ELF-1 (cell line): ENCODE measurements at regions not wholly inside any gene's neighbourhood (a gene's known extent, or its start where the extent isn't known, plus 50 kb on each side); places are given as distances from the start of the nearest gene placed in this dataset.
A peak's percentile ranks its signal among the peaks of the same experiment; 100 is the strongest.

ENCODE experiments used
- DNase-seq: peaks from one replicate; pipeline ENCODE4 v3.0.0-alpha.2; 2016; ENCODE audit warnings: low read depth, low spot score

- DNase-seq: no peak
Observed at GRCh38 chr6:26215585-26216358, 128.5 kb downstream of the HFE start.

- no peak for DNase-seq
Observed at GRCh38 chr6:26216359-26216885, 129.2 kb downstream of the HFE start.

DNA sequence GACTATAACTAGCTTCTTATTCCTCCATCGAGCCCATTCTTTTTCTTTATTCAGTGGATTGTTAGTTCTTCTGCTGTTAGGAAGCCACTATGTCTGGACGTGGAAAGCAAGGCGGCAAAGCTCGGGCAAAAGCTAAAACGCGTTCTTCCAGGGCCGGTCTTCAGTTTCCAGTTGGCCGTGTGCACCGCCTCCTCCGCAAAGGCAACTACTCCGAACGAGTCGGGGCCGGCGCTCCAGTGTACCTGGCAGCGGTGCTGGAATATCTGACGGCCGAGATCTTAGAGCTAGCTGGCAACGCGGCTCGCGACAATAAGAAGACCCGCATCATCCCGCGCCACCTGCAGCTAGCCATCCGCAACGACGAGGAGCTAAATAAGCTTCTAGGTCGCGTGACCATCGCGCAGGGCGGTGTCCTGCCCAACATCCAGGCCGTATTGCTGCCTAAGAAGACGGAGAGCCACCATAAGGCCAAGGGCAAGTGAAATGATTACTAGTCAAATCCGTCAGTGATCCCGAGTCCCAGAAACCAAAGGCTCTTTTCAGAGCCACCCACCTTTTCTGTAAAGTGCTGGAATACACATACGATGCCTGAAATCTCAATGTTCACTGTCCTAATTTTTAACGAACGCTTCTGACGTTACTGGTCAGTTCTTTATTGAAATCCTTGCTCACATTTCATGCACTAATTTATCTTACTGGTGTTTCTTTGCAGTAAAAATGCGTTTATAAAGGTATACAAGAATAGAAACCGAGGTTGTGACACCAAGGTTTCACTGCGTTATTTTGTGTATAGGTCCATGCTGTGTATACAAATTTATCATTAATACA is 129.9 kb downstream of the HFE start:
- DNase-seq: peak; percentile 96

DNA sequence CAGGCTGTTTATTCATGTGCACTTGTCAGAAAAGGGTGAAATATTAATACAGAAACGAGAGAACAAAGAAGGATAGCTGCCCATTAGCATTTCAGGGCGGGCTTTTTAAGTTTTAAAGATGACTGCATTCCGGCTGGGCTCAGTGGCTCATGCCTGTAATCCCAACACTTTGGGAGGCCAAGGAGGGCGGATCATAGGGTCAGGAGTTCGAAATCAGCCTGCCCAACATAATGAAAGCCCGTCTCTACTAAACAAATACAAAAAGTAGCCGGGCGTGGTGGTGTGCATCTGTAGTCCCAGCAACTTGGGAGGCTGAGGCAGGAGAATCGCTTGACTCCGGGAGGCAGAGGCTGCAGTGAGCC is 130.5 kb downstream of the HFE start:
- peak; percentile 89 for DNase-seq

GRCh38 chr6:26218824-26219223 is 131.6 kb downstream of the HFE start:
- peak; percentile 47 for DNase-seq

- DNase-seq: no peak
Observed at GRCh38 chr6:26220145-26220970, 133.1 kb downstream of the HFE start.

- no peak for DNase-seq
Observed at GRCh38 chr6:26221186-26221585, 134.0 kb downstream of the HFE start.

GRCh38 chr6:26222571-26222970 is 135.3 kb downstream of the HFE start:
- peak; percentile 43 for DNase-seq

DNA sequence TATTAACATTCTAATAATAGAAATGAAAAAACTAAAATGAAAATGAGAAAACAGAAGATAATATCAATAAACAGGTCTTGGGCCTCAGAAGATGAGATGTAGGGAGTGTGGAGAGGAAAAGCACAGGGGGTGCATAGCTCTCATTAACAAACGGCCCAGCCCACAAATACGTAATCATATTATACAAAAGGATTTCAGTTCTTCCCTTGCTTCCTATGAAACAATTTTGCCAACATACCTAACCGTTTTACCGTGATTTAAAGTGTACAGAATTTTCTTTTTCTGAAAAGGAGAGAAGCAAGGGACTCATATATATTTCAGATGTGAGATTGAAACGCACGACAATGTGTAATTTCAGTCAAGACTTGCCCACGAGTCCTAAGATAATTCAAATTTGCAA is 136.0 kb downstream of the HFE start:
- DNase-seq: no peak

- DNase-seq: peak; percentile 89
Observed at GRCh38 chr6:26223650-26224546, 136.7 kb downstream of the HFE start.

GRCh38 chr6:26224547-26224912 is 137.3 kb downstream of the HFE start:
- no peak for DNase-seq

- peak; percentile 94 for DNase-seq
Observed at GRCh38 chr6:26224940-26225847, 138.0 kb downstream of the HFE start.

DNA sequence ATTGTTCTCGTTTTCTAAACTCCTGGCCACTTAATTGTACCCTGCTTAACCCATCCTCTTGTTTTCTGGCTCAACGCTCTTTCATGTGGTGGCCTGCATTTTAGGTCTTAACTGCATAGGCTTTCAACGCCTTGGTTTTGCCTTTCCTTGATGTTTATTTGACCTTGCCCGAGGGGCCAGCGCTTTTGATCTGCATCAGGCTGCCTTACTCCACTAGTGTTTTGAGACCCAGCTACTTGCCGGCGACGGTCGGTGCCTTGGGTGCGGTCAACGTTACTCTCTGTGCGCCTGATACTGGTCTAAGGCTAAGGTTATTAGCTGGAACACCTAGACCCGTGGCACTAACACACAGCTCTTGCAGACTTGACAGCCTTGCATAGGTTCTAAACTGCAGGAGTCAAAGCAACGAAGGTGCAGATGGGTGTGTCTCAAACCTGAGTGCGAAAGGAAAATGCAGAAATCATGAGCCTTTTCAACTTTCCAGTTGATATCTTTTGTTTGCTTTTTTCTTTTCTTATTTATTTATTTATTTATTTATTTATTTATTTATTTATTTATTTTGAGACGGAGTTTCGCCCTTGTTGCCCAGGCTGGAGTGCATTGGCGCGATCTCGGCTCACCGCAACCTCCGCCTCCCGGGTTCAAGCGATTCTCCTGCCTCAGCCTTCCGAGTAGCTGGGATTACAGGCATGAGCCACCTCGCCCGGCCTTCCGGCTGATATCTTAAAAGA is 138.8 kb downstream of the HFE start:
- DNase-seq: peak; percentile 87

GRCh38 chr6:26226579-26226967 is 138.4 kb upstream of the BTN3A2 start:
- DNase-seq: no peak

DNA sequence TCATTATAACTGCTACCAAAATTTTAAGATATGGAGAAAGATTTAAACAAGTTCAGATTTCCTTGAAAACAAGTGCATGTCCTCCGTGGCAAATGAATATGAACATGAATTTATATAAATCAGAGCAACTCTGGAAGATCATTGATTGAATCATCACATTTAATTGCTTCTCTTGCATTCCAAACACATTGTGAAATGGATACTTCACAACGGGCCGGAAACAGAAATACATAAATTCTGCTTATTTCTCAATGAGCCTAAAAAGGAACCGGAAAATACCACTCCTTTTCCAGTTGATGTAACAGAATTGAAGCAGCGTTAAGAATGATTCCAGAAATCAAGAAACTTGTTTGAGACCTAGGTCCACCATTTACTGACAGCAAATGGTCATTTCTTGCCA is 134.6 kb upstream of the BTN3A2 start:
- DNase-seq: no peak

GRCh38 chr6:26231006-26231587 is 133.9 kb upstream of the BTN3A2 start:
- peak; percentile 53 for DNase-seq

- no peak for DNase-seq
Observed at GRCh38 chr6:26232306-26232939, 132.6 kb upstream of the BTN3A2 start.

- DNase-seq: peak; percentile 88
Observed at GRCh38 chr6:26232940-26233648, 131.9 kb upstream of the BTN3A2 start.
